Panc1 (cell line): ENCODE measurements at regions not wholly inside any gene's neighbourhood (a gene's known extent, or its start where the extent isn't known, plus 50 kb on each side); places are given as distances from the start of the nearest gene placed in this dataset.

Experiments
- ATAC-seq: fragments of 200-7000 bp; cut with Tn5 transposase; 2 replicates; pipeline ENCODE4 v1.9.1; 2020; ENCODE audit warnings: mild to moderate bottlenecking, moderate library complexity
- BruUV-seq: library from RNA; stranded (reverse); fragments of 400-500 nt; replicated peaks from 2 replicates; lab custom pipeline; 2021; lab: Mats Ljungman, UMichigan
- CTCF ChIA-PET: fragments of 300-600 bp; sonication (Branson Sonifier 250); formaldehyde crosslinking; loops from one replicate; lab custom pipeline; 2022; ENCODE audit warnings: antibody characterized with exemption; lab: Charles Lee
- POLR2A ChIA-PET: fragments of 300-600 bp; sonication (Branson Sonifier 250); formaldehyde crosslinking; loops from one replicate; lab custom pipeline; 2022; ENCODE audit warnings: antibody characterized with exemption; lab: Charles Lee
- DNase-seq: peaks from one replicate; pipeline ENCODE4 v3.0.0-alpha.2; 2010; ENCODE audit warnings: low read depth, low spot score
- H3K27ac ChIP-seq: 2 replicates; pipeline ENCODE4 v1.5.1; 2011; ENCODE audit warnings: mild to moderate bottlenecking, low read length, inconsistent platforms
- H3K27me3 ChIP-seq: fragments of 200-500 bp; sonication (Bioruptor generic); 2 replicates; pipeline ENCODE4 v1.6.0; 2014; ENCODE audit warnings: low read length, inconsistent platforms; ENCODE audit not compliant: control insufficient read depth, insufficient read depth
- H3K36me3 ChIP-seq: fragments of 200-500 bp; sonication (Bioruptor generic); 2 replicates; pipeline ENCODE4 v1.5.1; 2014; ENCODE audit warnings: inconsistent platforms, mild to moderate bottlenecking, low read length, moderate library complexity; ENCODE audit not compliant: control insufficient read depth, insufficient read depth
- H3K4me1 ChIP-seq: 2 replicates; pipeline ENCODE4 v1.5.1; 2011; ENCODE audit warnings: inconsistent platforms, mild to moderate bottlenecking, low read length, moderate library complexity; ENCODE audit not compliant: control insufficient read depth, insufficient read depth
- H3K4me3 ChIP-seq, 2 experiments: 2 replicates each; pipeline ENCODE4 v1.5.1; 2011 to 2012; ENCODE audit warnings: low read depth in 2 of 2, low read length in 2 of 2, mild to moderate bottlenecking in 2 of 2, inconsistent platforms in 1 of 2, moderate library complexity in 1 of 2
- H3K9me3 ChIP-seq: fragments of 200-500 bp; sonication (Bioruptor generic); 2 replicates; pipeline ENCODE4 v1.5.1; 2014; ENCODE audit warnings: low read depth, mild to moderate bottlenecking, inconsistent platforms, low read length, moderate library complexity; ENCODE audit not compliant: control insufficient read depth, insufficient read depth
- POLR2AphosphoS5 ChIP-seq: IDR thresholded peaks from 2 replicates; pipeline ENCODE4 v1.6.1; 2012; ENCODE audit warnings: mild to moderate bottlenecking, low read depth, low read length, moderate library complexity
- REST ChIP-seq, 2 experiments: IDR thresholded peaks; 2 replicates each; pipeline ENCODE4 v1.6.1; 2011 to 2012; ENCODE audit warnings: low read depth in 2 of 2, control low read depth in 1 of 2, low read length in 1 of 2, mild to moderate bottlenecking in 1 of 2, moderate library complexity in 1 of 2; ENCODE audit not compliant: insufficient read depth in 1 of 2
- SIN3A ChIP-seq: IDR thresholded peaks from 2 replicates; pipeline ENCODE4 v1.6.1; 2012; ENCODE audit warnings: low read depth, mild to moderate bottlenecking, low read length, moderate library complexity, borderline replicate concordance; ENCODE audit not compliant: insufficient read depth
- TCF7L2 ChIP-seq: IDR thresholded peaks from 2 replicates; pipeline ENCODE4 v1.6.1; 2011; ENCODE audit warnings: mild to moderate bottlenecking, low read depth, low read length, inconsistent platforms
- in situ Hi-C: cut with HindIII; loops from 2 replicates; pipeline ENCODE4 v1.10.0; 2016; ENCODE audit warnings: low sequenced_read_pairs, low pct_unique_long_range_greater_than_20kb
- intact Hi-C: fragments of 100-400 bp; cut with micrococcal nuclease; formaldehyde crosslinking; loops from one replicate; pipeline ENCODE4 v1.10.0; 2022; ENCODE audit not compliant: unreplicated experiment
- TF ChIP-seq, protein P1 (sequence below): fragments of 450-650 bp; IDR thresholded peaks from 2 replicates; pipeline ENCODE4 v1.5.1; 2017; ENCODE audit warnings: mild to moderate bottlenecking

- ChIA-PET CTCF (interaction anchor here (0.7 kb wide), 1 partner anchor 27 kb away, joined by 3 read pairs; no protein-coding TSS in a partner anchor), POLR2A (no interaction called here)
- no TSS peak for BruUV-seq
- Histone ChIP-seq H3K4me3 (no peak overlapping the region), H3K27ac (no peak overlapping the region), H3K36me3 (no peaks in the 10 kb centered on the region), H3K4me1 (no peaks in the 10 kb centered on the region), H3K9me3 (no peaks in the 10 kb centered on the region), H3K27me3 (no peaks in the 10 kb centered on the region)
- intact Hi-C loops (no loop called here), in situ Hi-C loops (no loop called here)
- ATAC-seq (no peak), DNase-seq (no peak)
- no peak for TF ChIP-seq REST (IDR thresholded peaks at IDR 0.05; ENCODE audit: insufficient read depth in 1 of 2, low read depth in 2 of 2, low read length in 1 of 2)
- TF ChIP-seq, protein P1, sequence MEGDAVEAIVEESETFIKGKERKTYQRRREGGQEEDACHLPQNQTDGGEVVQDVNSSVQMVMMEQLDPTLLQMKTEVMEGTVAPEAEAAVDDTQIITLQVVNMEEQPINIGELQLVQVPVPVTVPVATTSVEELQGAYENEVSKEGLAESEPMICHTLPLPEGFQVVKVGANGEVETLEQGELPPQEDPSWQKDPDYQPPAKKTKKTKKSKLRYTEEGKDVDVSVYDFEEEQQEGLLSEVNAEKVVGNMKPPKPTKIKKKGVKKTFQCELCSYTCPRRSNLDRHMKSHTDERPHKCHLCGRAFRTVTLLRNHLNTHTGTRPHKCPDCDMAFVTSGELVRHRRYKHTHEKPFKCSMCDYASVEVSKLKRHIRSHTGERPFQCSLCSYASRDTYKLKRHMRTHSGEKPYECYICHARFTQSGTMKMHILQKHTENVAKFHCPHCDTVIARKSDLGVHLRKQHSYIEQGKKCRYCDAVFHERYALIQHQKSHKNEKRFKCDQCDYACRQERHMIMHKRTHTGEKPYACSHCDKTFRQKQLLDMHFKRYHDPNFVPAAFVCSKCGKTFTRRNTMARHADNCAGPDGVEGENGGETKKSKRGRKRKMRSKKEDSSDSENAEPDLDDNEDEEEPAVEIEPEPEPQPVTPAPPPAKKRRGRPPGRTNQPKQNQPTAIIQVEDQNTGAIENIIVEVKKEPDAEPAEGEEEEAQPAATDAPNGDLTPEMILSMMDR, result no peak
- TF ChIP-seq POLR2AphosphoS5, result no peak
- TF ChIP-seq SIN3A, result no peak
Measured at GRCh38 chr13:106008540-106008939, 526.9 kb downstream of the EFNB2 start.

- CTCF ChIA-PET, result no interaction called here
- no peaks in the 10 kb centered on the region for H3K27me3 ChIP-seq
- in situ Hi-C loops, result no loop called here
Measured at GRCh38 chr13:106007156-106007555, 528.3 kb downstream of the EFNB2 start.

More at GRCh38 chr13:106007156-106007555, 528.3 kb downstream of the EFNB2 start:
- no peaks in the 10 kb centered on the region for H3K36me3 ChIP-seq
- intact Hi-C loops, result no loop called here
- TF ChIP-seq, protein P1, result no peak
- TF ChIP-seq POLR2AphosphoS5 (no peak), SIN3A (no peak), REST (IDR thresholded peaks at IDR 0.05; ENCODE audit: insufficient read depth in 1 of 2, low read depth in 2 of 2, low read length in 1 of 2) (no peak), TCF7L2 (no peak)
- POLR2A ChIA-PET, result no interaction called here
- no peak overlapping the region for H3K27ac ChIP-seq
- ATAC-seq (no peak), DNase-seq (no peak)
- no peaks in the 10 kb centered on the region for H3K9me3 ChIP-seq
- H3K4me3 ChIP-seq, result no peak overlapping the region
- no peaks in the 10 kb centered on the region for H3K4me1 ChIP-seq
- BruUV-seq, result no TSS peak
